ENCODE measurements at regions not wholly inside any gene's neighbourhood (a gene's known extent, or its start where the extent isn't known, plus 50 kb on each side); places are given as distances from the start of the nearest gene placed in this dataset.

- TF ChIP-seq CTCF (IDR thresholded peaks at IDR 0.05) (no peak), POLR2AphosphoS5 (IDR thresholded peaks at IDR 0.05) (no peak), POLR2A (IDR thresholded peaks at IDR 0.05) (no peak)
These were observed 134.4 kb downstream of the COPRS start for GRCh38 chr17:31724619-31725018.
